ENCODE measurements at regions not wholly inside any gene's neighbourhood (a gene's known extent, or its start where the extent isn't known, plus 50 kb on each side); places are given as distances from the start of the nearest gene placed in this dataset.
"Not testable (repeated sequence)": the region's sequence is repeated elsewhere in the genome, so short reads cannot be mapped to it uniquely, and the experiment has no call there.

DNA sequence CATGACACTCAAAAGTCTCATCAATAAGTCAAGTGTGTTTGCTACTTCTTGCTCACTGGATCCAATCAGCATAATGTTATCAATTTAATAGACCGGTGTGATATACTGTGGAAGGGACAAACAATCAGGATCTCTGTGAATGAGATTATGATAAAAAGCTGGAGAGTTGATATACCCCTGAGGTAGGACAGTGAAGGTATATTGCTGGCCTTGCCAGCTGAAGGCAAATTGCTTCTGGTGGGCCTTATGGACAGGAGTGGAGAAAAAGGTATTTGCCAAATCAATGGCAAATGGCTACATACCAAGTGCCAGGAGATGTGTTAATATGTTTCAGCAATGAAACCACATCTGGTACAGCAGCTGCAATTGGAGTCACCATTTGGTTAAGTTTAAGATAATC is 134.4 kb upstream of the TENT5A start:
- not testable (repeated sequence) for TF ChIP-seq POLR2AphosphoS5 (IDR thresholded peaks at IDR 0.05; ENCODE audit: low read depth); CTCF (IDR thresholded peaks at IDR 0.05; ENCODE audit: insufficient read depth, low read length)
- TF ChIP-seq, protein P1, sequence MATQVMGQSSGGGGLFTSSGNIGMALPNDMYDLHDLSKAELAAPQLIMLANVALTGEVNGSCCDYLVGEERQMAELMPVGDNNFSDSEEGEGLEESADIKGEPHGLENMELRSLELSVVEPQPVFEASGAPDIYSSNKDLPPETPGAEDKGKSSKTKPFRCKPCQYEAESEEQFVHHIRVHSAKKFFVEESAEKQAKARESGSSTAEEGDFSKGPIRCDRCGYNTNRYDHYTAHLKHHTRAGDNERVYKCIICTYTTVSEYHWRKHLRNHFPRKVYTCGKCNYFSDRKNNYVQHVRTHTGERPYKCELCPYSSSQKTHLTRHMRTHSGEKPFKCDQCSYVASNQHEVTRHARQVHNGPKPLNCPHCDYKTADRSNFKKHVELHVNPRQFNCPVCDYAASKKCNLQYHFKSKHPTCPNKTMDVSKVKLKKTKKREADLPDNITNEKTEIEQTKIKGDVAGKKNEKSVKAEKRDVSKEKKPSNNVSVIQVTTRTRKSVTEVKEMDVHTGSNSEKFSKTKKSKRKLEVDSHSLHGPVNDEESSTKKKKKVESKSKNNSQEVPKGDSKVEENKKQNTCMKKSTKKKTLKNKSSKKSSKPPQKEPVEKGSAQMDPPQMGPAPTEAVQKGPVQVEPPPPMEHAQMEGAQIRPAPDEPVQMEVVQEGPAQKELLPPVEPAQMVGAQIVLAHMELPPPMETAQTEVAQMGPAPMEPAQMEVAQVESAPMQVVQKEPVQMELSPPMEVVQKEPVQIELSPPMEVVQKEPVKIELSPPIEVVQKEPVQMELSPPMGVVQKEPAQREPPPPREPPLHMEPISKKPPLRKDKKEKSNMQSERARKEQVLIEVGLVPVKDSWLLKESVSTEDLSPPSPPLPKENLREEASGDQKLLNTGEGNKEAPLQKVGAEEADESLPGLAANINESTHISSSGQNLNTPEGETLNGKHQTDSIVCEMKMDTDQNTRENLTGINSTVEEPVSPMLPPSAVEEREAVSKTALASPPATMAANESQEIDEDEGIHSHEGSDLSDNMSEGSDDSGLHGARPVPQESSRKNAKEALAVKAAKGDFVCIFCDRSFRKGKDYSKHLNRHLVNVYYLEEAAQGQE (IDR thresholded peaks at IDR 0.05; ENCODE audit: insufficient replicate concordance, low read depth): not testable (repeated sequence)

All from HL-60 (cell line).